Fibroblast of lung (primary cell): ENCODE measurements at regions not wholly inside any gene's neighbourhood (a gene's known extent, or its start where the extent isn't known, plus 50 kb on each side); places are given as distances from the start of the nearest gene placed in this dataset.

ENCODE experiments used
- CTCF ChIP-seq, 2 donors: IDR thresholded peaks in 1 of 2; conservative IDR thresholded peaks in 1 of 2; 1 replicate in 1 of 2; 2 replicates in 1 of 2; pipeline ENCODE4 v1.5.1; 2011 to 2012; ENCODE audit warnings: low read length in 2 of 2, control low read depth in 1 of 2, inconsistent platforms in 1 of 2, low read depth in 1 of 2, mild to moderate bottlenecking in 1 of 2
- EZH2 ChIP-seq: IDR thresholded peaks from 2 replicates; pipeline ENCODE4 v1.5.1; 2012; ENCODE audit warnings: low read length, control low read depth, mild to moderate bottlenecking; ENCODE audit errors: missing control alignments

- no peak for TF ChIP-seq CTCF (conservative IDR thresholded peaks at IDR 0.05 in 1 of 2, IDR thresholded peaks at IDR 0.05 in 1 of 2; ENCODE audit: low read depth in 1 of 2, low read length in 2 of 2)
- TF ChIP-seq EZH2: no peak
These were observed 501.8 kb downstream of the BCL11B start for GRCh38 chr14:98770151-98770550.
